NT2/D1 (cell line): ENCODE measurements at regions not wholly inside any gene's neighbourhood (a gene's known extent, or its start where the extent isn't known, plus 50 kb on each side); places are given as distances from the start of the nearest gene placed in this dataset.

ENCODE experiments used
- SUZ12 ChIP-seq: IDR thresholded peaks from 2 replicates; pipeline ENCODE4 v1.6.1; 2011; ENCODE audit not compliant: insufficient read length, insufficient read depth; ENCODE audit errors: extremely low read depth
- YY1 ChIP-seq: IDR thresholded peaks from 2 replicates; pipeline ENCODE4 v1.6.1; 2011; ENCODE audit not compliant: insufficient read length, insufficient read depth

- TF ChIP-seq YY1: no peak
- no peak for TF ChIP-seq SUZ12
Observed at GRCh38 chr21:39121600-39122355, 61.5 kb downstream of the PSMG1 start.
